Stimulated activated CD4-positive, alpha-beta T cell treated with anti-CD3 and anti-CD28 coated beads, Interleukin-2, amount 100 ng/mL, for 4 hours (primary cell): ENCODE measurements at regions not wholly inside any gene's neighbourhood (a gene's known extent, or its start where the extent isn't known, plus 50 kb on each side); places are given as distances from the start of the nearest gene placed in this dataset.
"Not testable (repeated sequence)": the region's sequence is repeated elsewhere in the genome, so short reads cannot be mapped to it uniquely, and the experiment has no call there.

Experiments
- DNase-seq: peaks from one replicate; pipeline ENCODE4 v3.0.0-alpha.2; 2020; ENCODE audit warnings: low read depth

DNA sequence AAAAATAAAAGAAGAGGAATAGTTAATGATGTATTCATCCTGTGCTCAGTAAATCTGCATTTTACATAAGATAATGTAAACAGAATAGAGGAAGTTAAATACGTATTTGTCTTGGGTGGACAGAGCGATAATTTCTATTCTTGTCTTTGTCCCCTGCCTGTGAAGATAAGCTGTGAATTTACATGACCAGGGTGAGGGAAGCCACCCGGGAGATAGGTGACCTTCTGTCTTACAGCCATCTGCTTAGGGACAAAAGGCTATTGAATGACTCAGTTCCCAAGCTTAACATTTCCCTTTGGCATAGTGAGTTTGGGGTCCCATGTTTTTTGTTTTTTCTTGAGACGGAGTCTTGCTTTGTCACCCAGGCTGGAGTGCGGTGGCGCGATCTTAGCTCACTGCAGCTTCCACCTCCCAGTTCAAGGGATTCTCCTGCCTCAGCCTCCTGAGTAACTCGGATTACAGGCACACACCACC is 88.7 kb upstream of the KCTD7 start:
- DNase-seq = no peak

DNA sequence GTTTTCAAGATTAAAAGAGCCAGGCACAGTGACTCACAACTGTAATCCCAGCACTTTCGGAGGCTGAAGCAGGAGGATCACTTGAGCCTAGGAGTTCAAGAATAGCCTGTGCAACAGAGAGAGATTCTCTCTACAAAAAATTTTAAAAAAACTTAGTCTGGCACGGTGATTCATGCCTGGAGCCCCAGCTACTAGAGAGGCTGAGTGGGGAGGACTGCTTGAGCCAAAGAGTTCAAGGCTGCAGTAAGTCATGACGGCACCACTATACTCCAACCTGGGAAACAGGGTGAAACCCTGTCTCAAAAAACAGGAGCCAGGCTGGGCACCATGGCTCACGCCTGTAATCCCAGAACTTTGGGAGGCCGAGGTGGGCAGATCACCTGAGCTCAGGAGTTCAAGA is 86.6 kb upstream of the KCTD7 start:
- DNase-seq = no peak

DNA sequence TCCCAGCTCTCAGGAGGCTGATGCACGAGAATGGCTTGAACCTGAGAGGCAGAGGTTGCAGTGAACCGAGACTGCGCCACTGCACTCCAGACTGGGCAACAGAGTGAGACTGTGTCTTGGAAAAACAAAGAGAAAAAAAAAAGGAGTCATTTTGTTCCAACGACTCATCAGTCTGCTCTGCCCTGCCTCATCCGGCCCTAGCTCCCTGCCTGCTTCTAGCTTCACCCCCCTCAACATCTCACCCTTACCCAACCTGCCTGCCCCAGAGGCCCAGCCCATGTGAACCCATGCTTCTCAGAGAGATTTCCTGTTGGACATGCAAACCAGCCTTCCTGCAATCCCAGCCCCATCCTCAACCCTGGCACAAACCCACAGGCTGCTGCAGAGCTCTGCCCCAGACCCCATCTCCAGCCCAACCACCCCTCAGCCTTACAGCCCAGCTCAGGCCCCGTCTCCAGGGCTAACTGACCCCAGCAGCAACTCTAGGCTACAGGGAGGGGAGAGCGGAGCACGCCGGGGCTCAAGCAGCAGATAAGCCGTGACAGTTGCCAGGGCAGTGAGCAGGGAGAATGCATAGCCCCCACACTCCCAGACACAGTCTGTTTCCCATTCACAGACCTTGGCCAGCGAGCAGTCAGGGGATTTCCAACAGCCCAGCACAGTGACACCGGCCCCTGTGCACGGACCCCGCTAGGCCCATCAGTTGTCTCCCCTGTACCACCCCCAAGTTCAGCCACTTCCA is 86.0 kb upstream of the KCTD7 start:
- no peak for DNase-seq

DNA sequence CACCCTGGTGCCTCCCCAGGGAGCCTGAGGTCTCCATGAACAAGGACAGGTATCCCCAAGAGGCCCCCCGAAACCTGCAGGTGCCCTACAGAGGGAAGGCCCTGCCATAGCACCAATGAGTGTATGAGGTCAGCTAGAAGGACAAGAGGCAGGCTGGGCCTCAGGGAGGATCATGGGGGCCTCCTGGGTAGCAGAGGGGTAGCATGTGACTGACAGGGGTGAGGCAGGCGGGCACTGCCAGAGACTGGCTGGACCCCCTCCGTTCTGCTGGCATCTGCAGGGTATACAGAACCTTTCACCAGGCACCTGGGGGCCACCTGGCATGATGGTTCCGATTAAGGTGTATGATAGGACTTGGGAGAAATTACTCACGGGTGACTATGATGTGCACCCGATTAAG is 79.2 kb upstream of the KCTD7 start:
- no peak for DNase-seq

DNA sequence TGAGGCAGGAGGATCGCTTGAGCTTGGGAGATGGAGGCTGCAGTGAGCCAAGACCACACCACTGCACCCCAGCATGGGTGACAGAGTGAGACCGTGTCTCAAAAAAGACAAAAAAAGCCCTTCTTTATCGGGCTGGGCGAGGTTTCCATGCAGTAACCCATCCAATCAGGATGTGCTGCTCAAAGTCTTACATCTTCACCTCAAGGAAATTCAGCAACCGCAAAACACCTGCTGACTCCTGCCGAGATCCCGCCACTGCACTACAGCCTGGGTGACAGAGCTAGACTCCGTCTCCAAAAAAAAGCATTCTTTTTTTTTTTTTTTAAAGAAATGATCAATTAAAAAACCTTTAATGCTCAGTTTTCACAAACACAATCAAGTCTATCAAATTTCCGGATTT is 75.7 kb upstream of the KCTD7 start:
- no peak for DNase-seq

DNA sequence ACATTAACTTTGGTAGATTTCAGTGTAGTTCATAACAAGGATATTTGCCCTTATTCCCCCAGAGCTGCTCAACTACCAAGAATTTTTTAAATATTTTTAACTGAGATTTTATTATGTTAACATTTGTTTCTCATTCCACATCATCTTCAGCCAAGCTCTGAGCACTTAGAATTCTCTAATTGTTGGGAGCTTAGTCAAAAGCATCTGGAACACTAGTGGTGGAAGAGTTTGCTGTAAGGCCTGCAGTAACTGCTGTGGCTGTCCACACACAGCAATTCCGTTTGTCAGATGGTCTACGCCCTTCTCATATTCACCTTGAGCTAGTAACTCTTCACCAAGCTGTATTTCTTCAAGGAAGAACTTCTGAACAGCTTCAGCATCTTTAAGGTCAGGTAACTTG is 75.0 kb upstream of the KCTD7 start:
- not testable (repeated sequence) for DNase-seq

DNA sequence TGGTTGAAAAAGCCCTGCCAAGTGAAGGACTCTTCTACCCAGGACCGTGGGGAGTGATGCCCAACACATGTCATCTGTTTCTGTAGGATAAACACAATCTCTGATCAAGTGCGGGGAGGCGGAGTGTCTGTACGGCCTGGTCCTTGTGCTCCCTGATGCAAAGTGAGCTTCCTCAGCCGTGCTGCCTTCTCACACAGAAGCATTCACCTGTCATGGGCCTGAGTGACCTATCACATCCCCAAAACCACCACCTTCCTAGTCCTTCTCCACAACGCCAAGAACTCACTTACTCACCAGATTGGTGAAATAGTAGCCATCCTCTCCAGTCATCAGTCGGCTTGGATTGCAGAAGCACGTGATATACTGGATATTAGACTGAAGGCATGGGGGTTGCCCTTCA is 74.4 kb upstream of the KCTD7 start:
- not testable (repeated sequence) for DNase-seq

DNA sequence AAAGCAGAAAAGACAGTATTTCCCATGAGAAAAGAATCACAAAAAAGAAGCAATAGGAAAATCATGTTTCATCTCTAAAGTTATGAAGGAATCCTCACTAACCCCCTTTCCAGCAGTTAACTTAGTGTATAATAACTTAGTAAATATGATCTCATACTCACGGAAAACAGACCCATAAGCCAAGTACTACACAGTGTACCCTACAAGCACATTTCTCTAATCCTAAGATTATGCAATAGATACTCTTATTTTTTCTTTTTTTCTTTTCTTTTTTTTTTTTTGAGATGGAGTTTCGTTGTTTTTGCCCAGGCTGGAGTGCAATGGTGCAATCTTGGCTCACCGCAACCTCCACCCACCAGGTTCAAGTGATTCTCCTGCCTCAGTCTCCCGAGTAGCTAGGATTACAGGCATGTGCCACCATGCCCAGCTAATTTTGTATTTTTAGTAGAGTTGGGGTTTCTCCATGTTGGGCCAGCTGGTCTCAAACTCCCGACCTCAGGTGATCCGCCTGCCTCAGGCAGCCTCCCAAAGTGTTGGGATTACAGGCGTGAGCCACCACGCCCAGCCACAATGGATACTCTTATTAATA is 73.7 kb upstream of the KCTD7 start:
- not testable (repeated sequence) for DNase-seq

DNA sequence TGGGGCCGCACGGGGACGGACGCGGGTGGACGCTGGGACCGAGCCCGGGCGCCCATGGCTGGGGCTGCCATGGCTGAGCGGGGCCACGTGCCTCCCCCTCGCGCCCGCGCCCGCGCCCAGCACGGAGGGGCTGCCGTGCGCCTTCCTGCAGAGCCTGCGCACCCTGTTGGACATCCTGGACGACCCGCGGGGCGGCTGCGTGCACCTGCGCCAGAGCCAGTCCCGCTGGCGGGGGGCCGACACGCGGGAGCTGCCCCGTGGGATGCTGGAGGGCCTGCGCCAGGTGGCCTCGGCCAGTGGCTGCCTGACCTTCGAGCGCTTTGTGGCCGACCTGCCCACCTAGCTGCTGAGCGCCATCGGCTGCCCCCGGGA is 72.5 kb upstream of the KCTD7 start:
- DNase-seq = no peak

DNA sequence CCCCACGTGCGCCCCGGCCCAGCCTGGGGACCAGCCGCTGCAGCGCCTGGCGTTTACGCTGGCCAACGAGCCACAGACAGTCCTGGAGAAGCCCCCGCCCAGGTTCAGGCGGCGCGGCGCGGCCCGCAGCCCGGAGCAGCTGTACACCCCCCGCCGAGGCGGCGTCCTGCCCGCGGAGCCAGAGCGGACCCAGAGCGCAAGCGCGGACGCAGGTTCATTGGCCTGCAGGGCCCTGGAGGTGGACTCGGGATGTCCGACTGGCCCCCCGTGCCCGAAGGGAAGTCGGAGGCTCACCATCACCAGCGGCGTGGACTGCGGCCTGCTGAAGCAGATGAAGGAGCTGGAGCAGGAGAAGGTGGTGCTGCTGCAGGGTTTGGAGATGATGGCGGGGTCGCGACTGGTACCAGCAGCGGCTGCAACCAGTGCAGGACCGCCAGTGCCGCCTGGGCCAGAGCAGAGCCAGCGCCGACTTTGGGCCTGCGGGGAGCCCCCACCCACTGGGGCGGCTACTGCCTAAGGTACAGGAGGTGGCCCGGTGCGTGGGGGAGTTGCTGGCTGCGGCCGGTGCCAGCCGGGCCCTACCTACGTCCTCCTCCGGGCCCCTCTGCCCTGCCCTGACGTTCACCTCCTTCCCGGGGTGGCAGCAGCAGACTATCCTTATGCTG is 72.0 kb upstream of the KCTD7 start:
- DNase-seq = no peak

DNA sequence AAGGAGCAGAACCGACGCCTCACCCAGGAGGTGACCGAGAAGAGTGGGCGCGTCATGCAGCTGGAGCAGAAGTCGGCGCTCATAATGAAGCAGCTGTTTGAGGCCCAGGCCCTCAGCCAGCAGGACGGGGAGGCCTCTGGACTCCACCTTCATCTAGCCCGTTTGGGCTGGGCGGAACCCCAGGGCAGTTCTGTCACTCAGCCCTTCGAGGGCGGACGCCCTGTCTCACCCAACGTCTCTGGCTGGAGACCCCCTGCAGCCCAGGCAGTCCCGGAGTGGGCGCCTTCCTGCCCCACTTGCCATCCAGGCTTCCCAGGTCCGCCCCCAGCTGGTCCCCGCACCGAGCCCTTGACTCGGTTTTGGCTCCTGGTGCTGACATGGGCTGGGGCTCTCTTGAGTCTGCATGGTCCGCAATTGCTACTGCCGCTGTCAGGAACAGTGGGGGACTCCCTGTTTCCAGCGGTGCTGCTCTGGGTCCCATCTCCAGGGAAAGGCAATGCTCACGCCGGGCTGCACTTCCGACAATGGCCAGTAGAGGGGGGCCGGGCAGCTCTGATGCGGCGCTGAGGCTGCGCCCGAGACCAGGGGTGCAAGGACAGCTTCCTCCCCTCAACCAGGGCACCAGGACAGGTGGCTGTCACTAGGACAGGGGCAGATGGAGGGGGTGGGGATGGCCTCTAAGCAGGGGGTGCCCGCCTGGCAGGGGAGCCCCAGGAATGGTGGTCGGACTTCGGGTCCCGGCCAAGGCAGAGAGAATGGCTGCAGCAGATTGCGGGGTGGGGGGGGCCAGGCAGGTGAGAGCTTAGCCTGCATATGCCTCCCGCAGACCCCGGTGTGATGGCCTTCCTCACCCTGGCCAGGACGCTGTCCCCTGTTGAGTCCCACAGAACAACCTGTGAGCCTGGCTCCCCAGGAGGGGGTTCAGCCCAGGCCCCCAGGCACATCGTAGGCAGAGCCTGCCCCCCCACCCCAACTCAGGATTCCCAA is 71.2 kb upstream of the KCTD7 start:
- peak; percentile 41 for DNase-seq

DNA sequence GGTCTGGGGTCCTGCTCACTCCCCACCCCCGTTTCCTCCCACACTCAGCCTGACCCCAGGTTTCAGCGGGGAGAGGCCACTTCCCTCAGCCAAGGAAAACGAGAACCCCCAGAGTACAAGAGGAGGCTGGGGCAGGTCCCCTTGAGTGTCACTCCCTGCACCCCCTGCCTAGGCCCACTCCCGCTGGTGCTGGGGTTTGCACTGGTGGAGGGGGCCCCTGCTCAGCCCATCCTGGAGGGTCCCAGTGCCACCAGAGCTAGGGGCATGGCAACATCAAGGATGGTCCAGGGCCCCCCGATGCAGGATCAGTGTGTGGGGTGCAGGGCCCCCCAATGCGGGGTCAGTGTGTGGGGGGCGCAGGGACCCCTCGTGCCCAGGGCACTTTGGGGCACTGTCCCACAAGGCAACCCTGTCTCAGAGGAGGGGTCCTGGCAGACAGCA is 70.5 kb upstream of the KCTD7 start:
- no peak for DNase-seq

DNA sequence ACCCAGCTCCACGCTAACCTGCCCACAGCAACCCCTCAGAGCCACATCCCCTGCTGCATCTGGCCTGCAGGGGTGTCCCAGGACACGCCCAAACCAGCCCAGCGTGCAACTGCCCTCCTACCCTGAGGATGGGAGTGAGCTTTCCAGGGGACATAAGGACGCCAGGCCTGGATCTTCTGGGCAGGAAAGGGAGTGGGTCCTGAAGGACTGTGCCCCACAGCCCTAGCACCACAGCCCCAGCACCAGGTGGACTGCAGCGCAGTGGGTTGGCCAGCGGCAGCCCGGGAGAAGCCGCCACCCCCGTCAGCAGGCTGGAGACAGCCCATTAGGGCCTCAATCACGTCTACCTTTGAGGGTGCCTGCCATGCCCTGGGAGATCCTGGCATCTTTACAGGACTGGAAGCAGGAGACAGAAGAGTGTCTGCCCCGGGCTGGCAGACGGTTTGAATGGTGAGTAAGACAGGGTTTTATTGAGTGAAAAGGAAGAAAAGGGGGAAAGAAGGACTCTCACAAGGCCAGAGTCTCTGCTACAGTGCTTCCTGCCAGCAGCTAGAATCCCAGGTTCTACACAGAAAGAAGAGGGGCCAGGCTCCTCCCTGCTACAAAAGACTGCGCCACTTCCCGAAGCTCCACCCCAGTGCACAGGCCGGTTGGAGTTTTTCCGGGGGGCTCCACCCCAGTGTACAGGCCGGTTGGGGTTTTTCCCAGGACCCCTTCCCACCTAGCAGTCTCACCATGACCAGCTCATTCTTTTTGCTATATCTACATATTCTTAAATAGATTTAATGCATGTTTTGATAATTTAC is 69.8 kb upstream of the KCTD7 start:
- DNase-seq = no peak

DNA sequence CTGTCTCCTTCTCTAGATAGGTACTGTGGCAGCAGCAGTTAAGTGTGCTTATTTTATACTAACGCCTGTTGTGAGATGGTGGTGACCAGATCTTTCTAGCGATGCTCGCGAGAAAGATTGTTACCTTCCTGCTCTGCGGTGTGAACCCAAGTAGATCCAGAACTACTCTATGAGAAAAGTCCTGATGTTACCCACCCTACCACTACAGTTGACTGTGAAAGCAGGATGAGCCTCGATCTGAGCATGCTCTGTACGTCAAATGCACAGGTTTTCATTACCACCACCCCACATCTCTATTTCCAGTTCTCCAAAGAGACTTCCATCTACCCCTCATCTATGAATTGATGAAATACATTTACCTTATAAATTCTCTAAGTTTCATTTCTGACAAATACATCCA is 64.6 kb upstream of the KCTD7 start:
- DNase-seq = no peak

DNA sequence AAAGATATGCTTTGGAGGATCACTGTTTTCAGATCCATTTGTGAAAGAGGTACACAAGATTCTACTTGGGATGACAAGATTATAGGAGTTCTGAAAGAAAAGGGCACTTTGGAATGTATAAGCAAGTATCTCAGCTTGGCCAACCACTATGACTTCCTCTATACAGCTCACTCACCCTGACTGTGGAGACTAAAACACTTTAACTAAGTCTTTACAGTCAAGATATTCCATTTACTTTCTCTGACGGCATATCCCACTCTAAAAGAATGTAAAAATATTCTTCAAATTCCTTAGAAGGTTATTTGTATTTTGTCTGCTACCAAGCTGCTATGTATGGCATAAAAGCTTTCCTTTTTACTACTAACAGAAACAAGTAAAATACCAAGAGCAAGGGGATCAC is 58.5 kb upstream of the KCTD7 start:
- DNase-seq = not testable (repeated sequence)

DNA sequence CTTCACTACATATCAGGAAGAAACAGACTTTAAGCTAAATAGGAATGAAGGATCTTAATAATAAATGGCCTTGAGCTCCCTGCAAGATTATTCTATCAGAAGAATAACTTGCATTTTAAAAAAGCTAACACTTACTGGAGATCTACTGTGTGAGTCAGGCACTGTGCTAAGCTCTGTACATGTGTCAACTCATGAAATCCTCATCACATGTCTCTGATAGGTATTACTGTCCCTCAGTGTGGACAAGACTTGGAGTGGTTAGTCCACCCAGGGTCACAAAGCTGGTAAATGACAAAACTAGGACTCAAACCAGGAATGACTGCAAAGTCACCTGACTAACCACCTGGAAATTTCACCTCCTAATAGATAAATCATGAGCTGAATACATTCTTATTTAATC is 57.1 kb upstream of the KCTD7 start:
- no peak for DNase-seq

DNA sequence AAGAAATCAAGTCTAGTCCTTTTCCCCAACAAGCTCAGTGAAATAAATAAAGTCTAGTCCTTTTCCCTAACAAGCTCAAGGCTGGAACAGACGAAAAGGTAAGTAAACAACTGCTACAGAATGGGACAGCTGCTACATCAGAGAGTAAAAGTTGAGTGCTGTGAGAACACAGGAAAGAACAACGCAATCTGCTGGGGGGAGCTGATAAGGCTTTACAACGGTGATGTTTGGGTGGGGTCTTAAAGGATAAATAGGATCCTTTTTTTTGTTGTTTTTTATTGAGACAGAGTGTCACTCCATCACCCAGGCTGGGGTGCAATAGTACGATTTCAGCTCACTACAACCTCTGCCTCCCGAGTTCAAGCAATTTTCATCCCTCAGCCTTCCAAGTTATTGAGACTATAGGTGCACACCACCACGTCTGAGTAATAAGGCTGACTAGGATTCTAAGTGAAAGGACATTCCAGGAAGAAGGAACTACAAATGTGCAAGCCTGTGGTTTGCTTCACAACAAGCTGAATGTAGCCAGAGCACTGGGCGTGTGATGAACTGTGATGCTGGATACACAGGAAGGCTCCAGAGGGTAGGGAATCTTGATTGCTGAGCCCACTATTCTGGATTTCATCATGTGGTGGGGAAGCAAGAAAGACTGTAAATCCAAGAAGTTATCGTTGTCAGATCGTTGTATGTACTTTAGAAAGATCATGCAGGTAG is 54.7 kb upstream of the KCTD7 start:
- not testable (repeated sequence) for DNase-seq

DNA sequence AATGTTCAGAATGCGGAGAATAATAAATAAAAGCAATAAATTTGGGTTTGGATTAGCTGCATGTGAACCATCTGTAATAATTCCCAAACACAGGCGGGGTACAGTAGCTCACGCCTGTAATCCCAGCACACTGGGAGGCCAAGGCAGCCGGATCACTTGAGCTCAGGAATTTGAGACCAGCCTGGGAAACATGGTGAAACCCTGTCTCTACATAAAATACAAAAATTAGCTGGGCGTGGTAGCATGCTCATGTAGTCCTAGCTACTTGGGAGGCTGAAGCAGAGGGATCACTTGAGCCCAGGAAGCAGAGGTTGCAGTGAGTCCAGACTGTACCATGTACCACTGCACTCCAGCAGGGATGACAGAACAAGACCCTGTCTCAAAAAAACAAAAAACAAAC is 53.9 kb upstream of the KCTD7 start:
- DNase-seq = not testable (repeated sequence)

DNA sequence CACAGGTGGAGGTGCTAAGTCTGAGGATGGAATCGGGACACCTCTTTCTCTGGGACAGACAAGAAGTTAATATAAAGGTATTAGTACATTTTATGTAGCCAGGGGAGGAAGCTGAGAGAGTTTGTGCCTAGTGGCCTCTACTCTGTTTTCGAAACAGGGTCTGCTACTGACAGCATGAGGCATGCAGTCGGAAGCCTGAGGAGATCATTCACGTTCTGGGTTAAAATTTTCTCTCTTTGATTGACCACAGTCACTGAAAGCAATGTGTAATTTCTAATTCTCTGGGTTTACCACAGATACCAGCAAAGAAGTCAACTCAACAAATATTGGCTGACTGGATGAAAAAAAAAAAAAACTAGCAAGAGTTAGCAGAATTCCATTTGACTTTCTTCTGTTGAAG is 53.3 kb upstream of the KCTD7 start:
- no peak for DNase-seq

DNA sequence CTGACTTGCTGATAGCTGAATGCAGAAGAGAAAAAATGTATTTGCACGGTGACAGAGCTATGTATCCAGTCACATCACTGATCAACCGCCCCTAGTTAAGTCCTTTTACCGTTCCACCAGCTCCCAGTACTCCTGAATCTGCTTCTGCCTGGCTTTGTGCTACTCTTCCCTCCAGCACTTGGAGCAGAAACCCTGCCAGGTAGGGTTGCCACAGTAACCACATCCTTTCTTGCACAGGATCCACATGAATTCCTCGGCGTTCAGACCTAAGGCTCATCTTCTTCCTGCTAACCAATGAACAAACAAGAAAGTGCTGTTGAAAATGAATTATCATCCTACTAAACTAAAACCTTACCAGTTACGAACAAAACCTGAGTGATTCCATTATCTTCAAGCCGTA is 52.0 kb upstream of the KCTD7 start:
- DNase-seq = no peak
